B cell (primary cell): ENCODE measurements at regions not wholly inside any gene's neighbourhood (a gene's known extent, or its start where the extent isn't known, plus 50 kb on each side); places are given as distances from the start of the nearest gene placed in this dataset.
"Not testable (repeated sequence)": the region's sequence is repeated elsewhere in the genome, so short reads cannot be mapped to it uniquely, and the experiment has no call there.

Experiments
- ATAC-seq: fragments of 200-7000 bp; cut with Tn5 transposase; one replicate; pipeline ENCODE4 v1.10.0; 2021; ENCODE audit warnings: low read depth, mild to moderate bottlenecking, moderate number of reproducible peaks, moderate library complexity
- CTCF ChIA-PET: fragments of 350-600 bp; sonication (Branson Sonifier 250); formaldehyde crosslinking; loops from one replicate; lab custom pipeline; 2021; ENCODE audit warnings: antibody characterized with exemption, inconsistent platforms; lab: Charles Lee
- POLR2A ChIA-PET: fragments of 350-600 bp; sonication (Branson Sonifier 250); formaldehyde crosslinking; loops from one replicate; lab custom pipeline; 2021; ENCODE audit warnings: antibody characterized with exemption; lab: Charles Lee
- DNase-seq: peaks from one replicate; pipeline ENCODE4 v3.0.0; 2013
- H2AFZ ChIP-seq: 2 replicates; pipeline ENCODE4 v1.6.1; 2012; ENCODE audit warnings: mild to moderate bottlenecking, low read depth, low read length; ENCODE audit not compliant: insufficient read depth, poor library complexity, severe bottlenecking
- H3K27ac ChIP-seq, 2 donors: 1 replicate in 1 of 2; 2 replicates in 1 of 2; pipeline ENCODE4 v1.5.1; 2012 to 2013; ENCODE audit warnings: low read length in 2 of 2, mild to moderate bottlenecking in 2 of 2, moderate library complexity in 1 of 2
- H3K27me3 ChIP-seq, 4 experiments: fragments of 200-600 bp in 1 of 4; sonication (generic) in 1 of 4; replicated peaks in 1 of 4; 1 replicate in 2 of 4; 2 replicates in 2 of 4; pipeline versions ENCODE4 v1.6.1 to v1.7.0; 2013 to 2016; ENCODE audit warnings: low read length in 3 of 4, mild to moderate bottlenecking in 2 of 4, mixed read lengths in 1 of 4, moderate library complexity in 1 of 4; ENCODE audit not compliant: insufficient read depth in 4 of 4, control insufficient read depth in 3 of 4; ENCODE audit errors: control extremely low read depth in 1 of 4
- H3K36me3 ChIP-seq, 2 experiments: replicated peaks in 1 of 2; 1 replicate in 1 of 2; 2 replicates in 1 of 2; pipeline versions ENCODE4 v1.6.1 to v1.7.1; 2013; ENCODE audit warnings: low read length in 1 of 2; ENCODE audit not compliant: insufficient read depth in 2 of 2, control insufficient read depth in 1 of 2; ENCODE audit errors: control extremely low read depth in 1 of 2, extremely low read depth in 1 of 2
- H3K4me1 ChIP-seq, 2 donors: fragments of 200-600 bp in 1 of 2; sonication (generic) in 1 of 2; 1 replicate in 1 of 2; 2 replicates in 1 of 2; pipeline versions ENCODE4 v1.5.1 to v1.6.1; 2013 to 2017; ENCODE audit warnings: low read length in 2 of 2; ENCODE audit not compliant: control insufficient read depth in 2 of 2, insufficient read depth in 2 of 2
- H3K4me2 ChIP-seq: replicated peaks from 2 replicates; pipeline ENCODE3; 2012; ENCODE audit warnings: mild to moderate bottlenecking, low read depth, low read length; ENCODE audit not compliant: poor library complexity, severe bottlenecking
- H3K4me3 ChIP-seq, 5 experiments: fragments of 200-600 bp in 1 of 5; sonication (generic) in 1 of 5; 1 replicate in 3 of 5; 2 replicates in 2 of 5; pipeline versions ENCODE4 v1.5.1 to v1.7.0; 2011 to 2016; ENCODE audit warnings: low read length in 4 of 5, mild to moderate bottlenecking in 4 of 5, low read depth in 2 of 5, control low read depth in 1 of 5, moderate library complexity in 1 of 5; ENCODE audit not compliant: insufficient read depth in 1 of 5; ENCODE audit errors: control extremely low read depth in 1 of 5, extremely low read depth in 1 of 5
- H3K79me2 ChIP-seq: fragments of 200-600 bp; sonication (generic); one replicate; pipeline ENCODE4 v1.6.0; 2016; ENCODE audit warnings: low read length; ENCODE audit not compliant: control insufficient read depth, insufficient read depth
- H3K9ac ChIP-seq: fragments of 200-600 bp; sonication (generic); 2 replicates; pipeline ENCODE4 v1.6.1; 2017; ENCODE audit warnings: mild to moderate bottlenecking, low read length, moderate library complexity
- H3K9me3 ChIP-seq, 3 donors: one replicate each; pipeline versions ENCODE4 v1.6.1 to v1.7.1; 2013; ENCODE audit warnings: low read length in 2 of 3; ENCODE audit not compliant: control insufficient read depth in 2 of 3, insufficient read depth in 1 of 3; ENCODE audit errors: control extremely low read depth in 1 of 3
- H4K20me1 ChIP-seq: 2 replicates; pipeline ENCODE4 v1.6.0; 2012; ENCODE audit warnings: mild to moderate bottlenecking, low read length; ENCODE audit not compliant: insufficient read depth, control insufficient read depth, poor library complexity, severe bottlenecking
- H3K27ac Mint-ChIP-seq: one replicate; pipeline ENCODE4 v1.8.0; 2021; ENCODE audit warnings: mixed read lengths
- H3K27me3 Mint-ChIP-seq: one replicate; pipeline ENCODE4 v1.8.0; 2021; ENCODE audit warnings: mixed read lengths
- H3K4me1 Mint-ChIP-seq: one replicate; pipeline ENCODE4 v1.8.0; 2021; ENCODE audit warnings: mixed read lengths
- H3K4me3 Mint-ChIP-seq: one replicate; pipeline ENCODE4 v1.8.0; 2021; ENCODE audit warnings: mixed read lengths
- H3K9me3 Mint-ChIP-seq: one replicate; pipeline ENCODE4 v1.8.0; 2022; ENCODE audit warnings: mixed read lengths; ENCODE audit not compliant: insufficient read depth
- CTCF ChIP-seq: fragments of 200-600 bp; IDR thresholded peaks from one replicate; pipeline ENCODE4 v1.8.0; 2022; ENCODE audit warnings: antibody characterized with exemption, mild to moderate bottlenecking
- EZH2 ChIP-seq: IDR thresholded peaks from 2 replicates; pipeline ENCODE4 v1.6.1; 2012; ENCODE audit warnings: borderline replicate concordance, low read depth, mild to moderate bottlenecking, moderate library complexity, low read length; ENCODE audit not compliant: insufficient read depth, poor library complexity, severe bottlenecking
- WGBS: methylation state at CpG from one replicate; pipeline ENCODE4 v1.1.5; 2013; ENCODE audit warnings: missing lambda C conversion rate; ENCODE audit not compliant: insufficient coverage; 5-methylcytosine and 5-hydroxymethylcytosine counted together
- intact Hi-C: fragments of 100-400 bp; cut with micrococcal nuclease; formaldehyde crosslinking; loops from one replicate; pipeline ENCODE4 v1.10.0; 2022

GRCh38 chr6:76831299-76831698, 632.0 kb downstream of the HTR1B start:
- Mint-ChIP-seq H3K4me1 (no peaks in the 10 kb centered on the region), H3K4me3 (no peak overlapping the region), H3K27ac (no peak overlapping the region), H3K27me3 (no peaks in the 10 kb centered on the region), H3K9me3 (peaks cover 3% of the 10 kb centered on the region)
- CTCF ChIA-PET, result no interaction called here
- no peak for DNase-seq
- H2AFZ ChIP-seq, result no peak overlapping the region
- H3K4me1 ChIP-seq, result no peaks in the 10 kb centered on the region
- H4K20me1 ChIP-seq, result no peaks in the 10 kb centered on the region
- H3K27me3 ChIP-seq, result no peaks in the 10 kb centered on the region
- no peaks in the 10 kb centered on the region for H3K36me3 ChIP-seq
- WGBS, result no CpG with 5 or more reads among the region's 3 CpGs
- no peak overlapping the region for H3K27ac ChIP-seq
- POLR2A ChIA-PET, result no interaction called here
- intact Hi-C loops, result no loop called here
- no peak overlapping the region for H3K4me2 ChIP-seq
- H3K9me3 ChIP-seq, result no peaks in the 10 kb centered on the region
- no peak overlapping the region for H3K4me3 ChIP-seq
- ATAC-seq, result no peak
- no peak overlapping the region for H3K9ac ChIP-seq
- TF ChIP-seq EZH2 (no peak), CTCF (no peak)
- no peaks in the 10 kb centered on the region for H3K79me2 ChIP-seq

GRCh38 chr6:76823578-76823977, 639.7 kb downstream of the HTR1B start:
- DNase-seq, H4K20me1 ChIP-seq, H3K4me1 ChIP-seq, H2AFZ ChIP-seq, POLR2A ChIA-PET, H3K27ac ChIP-seq, H3K27me3 ChIP-seq, intact Hi-C loops, H3K4me3 Mint-ChIP-seq, H3K9me3 ChIP-seq, H3K4me1 Mint-ChIP-seq, H3K79me2 ChIP-seq, H3K9ac ChIP-seq, H3K4me2 ChIP-seq, ATAC-seq, H3K36me3 ChIP-seq, H3K4me3 ChIP-seq, H3K27me3 Mint-ChIP-seq, H3K27ac Mint-ChIP-seq: not testable (repeated sequence)
- CTCF ChIA-PET, result interaction anchor here (0.6 kb wide), 1 partner anchor 816 kb away, joined by 3 read pairs; no protein-coding TSS in a partner anchor
- WGBS, result 74% methylated on average over 3 of the region's 6 CpGs
- H3K9me3 Mint-ChIP-seq, result peaks cover 12% of the 10 kb centered on the region
